HT-29 (cell line): ENCODE measurements at regions not wholly inside any gene's neighbourhood (a gene's known extent, or its start where the extent isn't known, plus 50 kb on each side); places are given as distances from the start of the nearest gene placed in this dataset.
"Not testable (repeated sequence)": the region's sequence is repeated elsewhere in the genome, so short reads cannot be mapped to it uniquely, and the experiment has no call there.

ENCODE experiments used
- DNase-seq: peaks from one replicate; pipeline ENCODE4 v3.0.0-alpha.2; 2015; ENCODE audit warnings: low spot score

DNA sequence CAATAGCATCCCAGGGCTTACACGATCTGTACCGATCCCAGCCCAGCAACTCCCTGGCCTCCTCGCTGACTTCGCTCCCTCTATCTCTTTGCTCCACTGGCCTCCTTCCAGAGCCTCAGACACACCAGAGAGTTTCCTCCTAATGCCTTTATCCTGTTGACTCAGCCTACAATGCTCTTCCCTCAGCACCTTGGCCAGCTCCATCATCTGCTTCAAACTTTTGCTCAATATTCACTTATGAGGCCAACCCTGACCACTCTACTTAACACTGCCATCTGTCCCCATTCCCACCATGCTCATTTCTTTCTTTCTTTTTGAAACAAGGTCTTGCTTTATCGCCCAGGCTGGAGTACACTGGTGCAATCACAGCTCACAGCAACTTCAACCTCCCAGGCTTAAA, 180.9 kb downstream of the CEP170 start:
- not testable (repeated sequence) for DNase-seq

- DNase-seq = not testable (repeated sequence)
These were observed 188.0 kb downstream of the CEP170 start for GRCh38 chr1:243067056-243067455.

DNA sequence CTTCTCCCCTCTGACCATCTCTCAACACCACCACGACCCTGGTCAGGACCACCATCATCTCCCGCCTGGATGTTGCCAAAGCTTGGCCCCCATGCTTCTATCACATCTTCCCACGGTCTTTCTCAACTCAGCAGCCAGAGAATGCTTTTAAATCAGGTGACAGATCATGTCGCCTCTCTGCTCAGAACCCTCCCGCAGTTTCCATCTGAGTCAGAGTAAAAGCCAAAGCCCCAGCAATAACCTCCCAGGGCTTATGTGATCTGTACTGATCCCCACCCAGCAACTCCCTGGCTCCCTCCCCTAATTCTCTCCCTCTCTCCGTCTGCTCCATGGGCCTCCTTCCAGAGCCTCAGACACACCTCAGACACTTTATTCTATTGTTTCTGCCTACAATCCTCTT, 193.1 kb downstream of the CEP170 start:
- not testable (repeated sequence) for DNase-seq

DNA sequence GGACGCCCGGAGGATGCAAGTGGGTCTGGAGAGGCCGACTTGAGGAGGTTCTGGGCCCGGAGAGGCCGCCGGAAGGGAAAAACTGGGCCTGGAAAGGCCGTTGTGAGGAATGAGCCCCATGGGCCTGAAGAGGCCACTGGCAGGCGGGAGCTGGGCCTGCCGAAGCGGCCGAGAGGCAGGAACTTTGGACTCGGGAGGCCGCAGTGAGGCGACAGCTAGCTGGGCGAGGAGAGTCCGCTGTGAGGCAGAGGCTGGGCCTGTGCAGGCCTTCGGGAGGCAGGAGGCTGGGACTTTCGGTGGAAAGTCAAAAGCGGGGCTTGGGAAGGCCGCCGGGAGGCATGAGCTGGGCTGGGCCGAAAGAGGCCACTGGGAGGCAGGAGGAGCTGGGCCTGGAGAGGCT, 199.6 kb downstream of the CEP170 start:
- not testable (repeated sequence) for DNase-seq

GRCh38 chr1:243055091-243055490, 200.0 kb downstream of the CEP170 start:
- not testable (repeated sequence) for DNase-seq

DNA sequence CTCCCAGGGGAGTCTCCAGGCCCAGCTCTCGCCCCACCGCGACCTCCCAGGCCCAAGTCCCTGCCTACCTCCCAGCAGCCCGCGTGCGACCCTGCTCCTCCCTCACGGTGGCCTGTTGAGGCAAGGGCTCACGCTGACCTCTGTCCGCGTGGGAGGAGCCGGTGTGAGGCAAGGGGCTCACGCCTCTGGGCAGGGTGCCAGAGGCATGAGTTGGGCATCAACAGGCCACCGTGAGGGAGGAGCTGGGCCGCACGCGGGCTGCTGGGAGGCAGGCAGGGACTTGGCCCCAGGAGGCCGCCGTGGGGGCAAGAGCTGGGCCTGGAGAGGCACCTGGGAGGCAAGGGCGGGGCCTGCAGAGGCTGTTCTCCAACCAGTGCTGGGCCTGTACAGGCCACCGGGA, 200.4 kb downstream of the CEP170 start:
- not testable (repeated sequence) for DNase-seq

DNA sequence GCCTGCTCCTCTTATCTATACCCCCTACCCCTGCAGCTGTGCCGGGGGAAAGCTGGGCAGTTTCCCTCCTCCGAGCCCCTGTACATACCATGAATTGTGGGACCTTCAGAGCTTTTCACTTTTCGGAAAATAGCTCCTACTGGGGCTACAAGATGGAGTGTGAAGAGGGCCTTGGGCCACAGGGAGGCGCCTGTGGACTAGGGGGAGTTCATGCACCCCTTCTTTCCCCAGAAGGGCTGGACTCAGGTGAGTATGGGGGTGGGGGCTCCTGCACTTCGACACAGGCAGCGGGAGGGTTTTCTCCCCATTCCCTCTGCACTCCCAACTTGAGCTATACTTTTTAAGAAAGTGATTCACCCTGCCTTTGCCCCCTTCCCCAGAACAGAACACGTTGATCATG, 202.0 kb downstream of the CEP170 start:
- not testable (repeated sequence) for DNase-seq

DNA sequence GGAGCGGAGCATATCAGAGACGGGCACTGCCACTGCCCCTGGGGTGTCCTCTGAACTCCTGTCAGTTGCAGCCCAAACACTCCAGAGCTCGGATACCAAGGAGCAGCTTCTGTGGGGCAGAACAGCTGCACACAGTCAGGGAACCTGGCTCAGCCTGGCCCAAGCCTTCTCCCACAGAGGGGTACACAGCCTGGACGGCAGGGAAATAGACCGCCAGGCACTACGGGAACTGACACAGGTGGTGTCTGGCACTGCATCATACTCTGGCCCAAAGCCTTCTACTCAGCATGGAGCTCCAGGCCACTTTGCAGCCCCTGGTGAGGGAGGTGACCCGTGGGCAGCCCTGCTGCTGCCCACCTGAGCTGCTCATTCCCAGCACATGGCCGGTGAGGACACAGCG, 204.5 kb downstream of the CEP170 start:
- DNase-seq = not testable (repeated sequence)

GRCh38 chr1:243049716-243050115, 205.4 kb downstream of the CEP170 start:
- DNase-seq = not testable (repeated sequence)

GRCh38 chr1:243021365-243021764, 233.7 kb downstream of the CEP170 start:
- not testable (repeated sequence) for DNase-seq

DNA sequence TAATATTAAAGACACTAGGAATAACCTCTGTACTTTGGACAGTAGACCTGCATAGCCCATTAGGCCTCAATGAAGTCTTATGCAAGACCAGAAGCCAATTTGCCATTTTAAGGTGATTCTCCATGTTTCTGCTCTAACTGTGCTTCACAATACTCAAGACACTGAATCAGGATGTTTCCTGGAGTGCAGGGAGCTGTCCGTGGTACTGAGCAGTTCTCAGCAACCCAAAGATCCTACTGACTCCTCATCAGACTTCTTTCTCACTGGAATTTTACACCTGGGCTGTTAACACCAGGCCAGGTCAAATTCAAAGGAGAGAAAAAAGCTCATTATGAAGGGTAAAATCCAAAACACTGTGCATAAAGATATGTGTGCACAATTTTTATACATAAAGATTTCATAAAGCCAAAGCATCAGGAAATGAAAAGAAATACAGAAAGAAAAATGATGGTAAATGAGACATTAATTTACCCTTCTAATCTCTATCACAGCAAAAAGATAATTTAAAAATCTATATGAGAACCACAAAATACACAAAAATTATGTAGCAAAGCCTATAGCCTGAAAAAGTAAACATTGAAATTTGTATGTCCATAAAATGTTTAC, 235.9 kb downstream of the CEP170 start:
- DNase-seq = not testable (repeated sequence)

DNA sequence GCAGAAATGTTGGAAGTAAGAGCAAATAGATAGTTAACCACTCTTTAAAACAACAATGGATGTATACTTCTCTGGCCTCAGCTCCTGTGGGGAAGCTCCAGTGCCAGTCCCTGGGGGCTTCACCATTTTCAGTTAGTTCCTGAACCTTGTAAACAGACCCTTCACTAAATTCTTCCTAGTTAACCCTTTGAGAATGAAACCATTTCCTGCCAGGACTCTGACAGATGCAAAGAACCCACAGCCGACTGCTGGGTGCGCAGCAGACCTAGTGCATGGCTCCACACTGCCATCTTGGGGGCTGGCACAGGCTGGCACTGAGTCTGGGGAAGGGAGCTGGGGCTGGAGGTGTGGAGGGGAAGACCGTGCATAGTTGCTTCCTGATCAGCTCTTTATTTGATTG, 244.4 kb downstream of the CEP170 start:
- not testable (repeated sequence) for DNase-seq

DNA sequence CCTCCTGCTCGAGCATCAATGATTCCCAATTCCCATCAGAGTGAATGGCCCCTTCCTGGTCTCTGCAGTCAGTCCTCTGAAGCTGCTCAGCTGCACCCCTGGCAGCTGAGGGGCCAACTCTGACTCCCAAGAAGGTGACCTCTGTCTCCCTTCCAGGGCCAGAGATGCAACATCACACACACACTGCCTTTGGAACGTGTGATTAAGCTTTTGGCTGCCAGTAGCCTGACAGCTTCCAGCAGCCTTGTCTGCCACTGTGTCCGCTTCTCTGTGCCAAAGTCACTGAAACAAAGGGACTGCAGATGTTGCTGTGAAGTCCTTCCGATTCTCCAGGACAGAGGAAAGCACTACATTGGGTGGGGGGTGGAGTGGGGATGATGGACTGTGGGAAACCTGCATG, 254.1 kb downstream of the CEP170 start:
- DNase-seq = not testable (repeated sequence)

DNA sequence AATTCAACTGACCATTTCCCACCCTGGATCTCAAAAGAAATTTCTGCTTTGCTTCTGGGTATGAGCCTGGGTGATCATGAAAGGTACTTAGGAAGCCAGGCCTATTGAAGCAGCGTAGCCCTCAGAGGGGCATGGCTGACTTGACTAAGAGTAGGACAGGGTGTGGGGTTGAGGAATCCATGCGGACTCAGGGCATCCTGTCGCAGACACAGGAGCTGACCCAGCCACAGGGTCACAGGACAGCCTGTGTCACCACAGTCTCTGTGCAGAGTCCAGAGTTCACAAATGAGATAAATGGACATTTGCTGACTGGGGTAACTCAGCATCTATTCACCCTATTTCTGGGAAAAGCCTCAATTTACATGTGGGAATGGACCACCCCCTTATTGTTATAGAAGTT, 262.3 kb downstream of the CEP170 start:
- not testable (repeated sequence) for DNase-seq

DNA sequence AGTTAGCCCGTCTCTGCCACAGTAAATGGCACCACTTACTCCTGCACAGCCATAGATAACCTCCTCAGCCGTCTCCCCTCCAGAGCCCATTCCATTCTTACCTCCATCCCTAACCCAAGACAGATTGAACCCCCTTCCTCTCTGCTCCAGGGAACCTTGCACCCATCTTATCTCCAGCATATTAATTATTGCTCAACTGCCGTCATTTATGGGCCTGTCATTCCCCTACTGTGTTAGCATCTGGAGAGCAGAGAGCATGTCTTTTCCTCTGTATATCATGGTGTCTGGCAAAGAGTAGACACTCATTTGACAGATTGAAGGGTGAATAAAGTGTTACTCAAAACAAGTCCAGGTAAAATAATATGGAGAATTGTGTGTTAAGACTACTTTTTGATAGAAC, 270.0 kb downstream of the CEP170 start:
- DNase-seq = not testable (repeated sequence)

DNA sequence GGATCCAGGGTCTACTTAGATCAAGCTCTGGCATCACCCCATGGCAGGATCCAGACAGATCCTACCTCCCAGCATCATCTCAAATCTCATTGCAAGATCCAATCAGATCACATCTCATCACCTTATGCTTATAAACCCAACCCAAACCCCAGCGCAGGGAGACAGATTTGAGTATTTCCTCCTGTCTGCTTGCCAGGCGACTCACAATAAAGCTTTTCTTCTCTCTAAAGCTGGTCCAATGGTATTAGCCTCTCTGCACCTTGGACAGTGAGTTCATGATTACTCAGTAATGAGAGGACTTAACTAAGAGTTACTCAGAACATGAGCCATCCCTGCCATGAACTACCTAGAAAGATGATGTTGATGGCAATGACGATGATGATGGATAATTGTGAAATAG, 281.7 kb downstream of the CEP170 start:
- DNase-seq = not testable (repeated sequence)

GRCh38 chr1:242966892-242967291, 288.2 kb downstream of the CEP170 start:
- no peak for DNase-seq

- DNase-seq = not testable (repeated sequence)
These were observed 295.7 kb downstream of the CEP170 start for GRCh38 chr1:242959397-242959796.

DNA sequence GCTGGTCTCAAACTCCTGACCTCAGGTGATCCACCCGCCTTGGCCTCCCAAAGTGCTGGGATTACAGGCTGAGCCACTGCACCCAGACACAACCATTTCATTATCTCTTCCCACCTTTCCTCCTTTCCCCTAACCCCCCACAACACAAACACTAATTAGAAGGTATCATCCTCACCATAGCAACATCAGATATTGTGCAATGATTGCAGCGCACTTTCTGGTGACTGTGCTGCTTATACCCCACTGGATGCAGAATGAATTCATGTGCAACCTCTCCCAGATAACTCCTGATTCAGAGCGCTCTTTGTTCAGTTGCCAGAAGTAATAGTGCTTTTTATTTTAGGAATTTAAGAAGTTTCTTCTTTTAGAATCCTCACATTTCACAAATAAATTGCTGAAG, 300.1 kb downstream of the CEP170 start:
- not testable (repeated sequence) for DNase-seq

GRCh38 chr1:242946206-242946605, 308.9 kb downstream of the CEP170 start:
- no peak for DNase-seq

GRCh38 chr1:242936725-242937124, 318.4 kb downstream of the CEP170 start:
- DNase-seq = peak; percentile 62

DNA sequence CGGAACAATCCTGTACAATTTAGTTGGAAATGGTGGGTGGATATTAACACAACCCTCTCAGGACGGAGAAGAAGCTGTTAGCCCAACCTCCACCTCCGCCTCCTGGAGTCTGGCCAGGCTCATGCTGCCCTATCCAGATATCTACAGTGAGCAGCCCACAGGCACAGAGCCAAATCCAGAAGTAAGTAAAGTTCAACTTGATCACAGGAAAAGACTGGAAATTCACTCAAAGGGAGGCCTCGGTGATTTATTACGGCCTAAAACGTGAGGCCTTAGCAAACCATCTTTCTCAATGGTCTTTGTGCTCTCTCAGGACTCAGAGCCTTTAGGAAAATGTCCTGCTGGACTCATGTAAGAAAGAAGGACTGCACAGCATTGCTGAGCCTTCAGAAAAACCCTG, 330.4 kb downstream of the CEP170 start:
- not testable (repeated sequence) for DNase-seq

GRCh38 chr1:242923603-242924002, 331.5 kb downstream of the CEP170 start:
- DNase-seq = not testable (repeated sequence)

GRCh38 chr1:242914729-242915128, 340.4 kb downstream of the CEP170 start:
- not testable (repeated sequence) for DNase-seq
